Muscle of back (tissue), 3 donors: ENCODE measurements at regions not wholly inside any gene's neighbourhood (a gene's known extent, or its start where the extent isn't known, plus 50 kb on each side); places are given as distances from the start of the nearest gene placed in this dataset.
"Not testable (repeated sequence)": the region's sequence is repeated elsewhere in the genome, so short reads cannot be mapped to it uniquely, and the experiment has no call there.

Source experiments
- DNase-seq, 3 donors: peaks; one replicate each; pipeline versions ENCODE4 v3.0.0 to v3.0.0-alpha.2; 2013

DNA sequence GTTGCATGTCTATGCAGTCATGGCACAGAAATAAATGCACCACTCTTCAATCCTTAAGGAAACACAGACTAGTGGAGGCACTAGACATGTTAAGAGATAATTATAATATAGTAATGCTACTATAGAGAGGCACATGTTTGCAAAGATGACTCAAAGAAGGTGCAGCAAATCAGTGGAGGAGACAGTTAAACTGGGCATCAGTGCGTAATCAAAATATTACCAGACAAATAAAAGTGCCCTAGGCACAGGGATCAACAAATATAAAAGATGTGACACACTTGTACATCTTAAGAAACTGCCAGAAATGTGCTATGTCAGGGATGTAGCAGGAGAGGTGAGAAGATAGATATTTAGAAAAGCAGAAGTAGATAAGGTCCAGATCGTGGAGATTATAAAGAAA lies 642.1 kb downstream of the SLCO4C1 start:
- no peak for DNase-seq

DNA sequence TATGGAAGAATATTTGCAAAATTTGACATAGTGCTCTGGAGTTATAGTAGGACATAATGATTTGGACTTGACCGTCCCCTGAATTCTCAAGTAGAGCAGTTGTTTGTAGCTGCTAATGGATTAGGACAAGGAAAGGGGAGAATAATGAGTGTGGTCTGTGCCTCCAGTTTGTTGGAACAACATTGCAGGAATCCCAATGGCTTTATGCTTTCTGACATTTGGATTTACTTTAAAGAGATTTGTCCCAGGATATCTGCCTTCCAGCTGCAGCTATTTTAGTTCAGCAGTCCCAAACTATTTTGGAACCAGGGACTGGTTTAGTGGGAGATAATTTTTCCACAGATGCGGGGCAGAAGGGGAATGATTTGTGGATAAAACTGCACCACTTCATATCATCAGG lies 648.2 kb downstream of the SLCO4C1 start:
- peak in 2 of 3 donors; percentile 7 to 44 for DNase-seq

DNA sequence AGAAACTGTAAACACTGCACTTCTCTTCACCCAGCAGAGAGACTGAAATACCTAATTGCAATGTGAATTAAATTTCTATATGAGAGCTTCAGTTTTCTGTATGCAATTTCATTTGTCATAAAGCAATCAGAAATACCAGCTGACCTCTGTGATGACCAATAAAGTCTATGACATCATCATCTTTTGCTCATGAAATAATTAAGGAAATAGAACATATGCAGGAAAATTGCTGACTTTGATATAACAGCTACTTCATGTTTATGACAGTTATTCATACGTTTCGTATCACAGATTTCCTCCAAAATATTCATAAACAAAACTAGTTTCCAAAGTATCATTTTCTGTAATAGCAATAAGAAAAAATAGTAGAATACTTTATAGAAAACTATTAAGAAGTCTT lies 652.3 kb downstream of the SLCO4C1 start:
- no peak for DNase-seq

DNA sequence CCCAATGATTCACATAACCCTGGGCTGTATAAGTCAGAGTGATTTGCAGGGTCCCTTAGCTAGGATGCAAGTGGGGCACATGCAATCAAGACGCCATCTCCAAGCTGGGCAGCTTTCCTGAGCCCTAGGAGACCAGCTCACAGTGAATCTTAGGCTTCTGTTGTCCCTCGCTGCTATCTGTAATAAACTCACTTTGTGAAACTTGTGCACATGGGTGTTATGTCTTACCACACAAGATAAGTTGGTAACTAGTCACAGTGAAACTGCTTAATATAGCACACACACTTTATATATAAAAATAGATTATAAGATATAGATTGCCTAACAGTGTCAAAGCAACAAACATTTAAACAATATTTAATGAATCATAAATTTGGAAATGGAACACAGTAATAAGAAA lies 658.5 kb downstream of the SLCO4C1 start:
- no peak for DNase-seq

DNA sequence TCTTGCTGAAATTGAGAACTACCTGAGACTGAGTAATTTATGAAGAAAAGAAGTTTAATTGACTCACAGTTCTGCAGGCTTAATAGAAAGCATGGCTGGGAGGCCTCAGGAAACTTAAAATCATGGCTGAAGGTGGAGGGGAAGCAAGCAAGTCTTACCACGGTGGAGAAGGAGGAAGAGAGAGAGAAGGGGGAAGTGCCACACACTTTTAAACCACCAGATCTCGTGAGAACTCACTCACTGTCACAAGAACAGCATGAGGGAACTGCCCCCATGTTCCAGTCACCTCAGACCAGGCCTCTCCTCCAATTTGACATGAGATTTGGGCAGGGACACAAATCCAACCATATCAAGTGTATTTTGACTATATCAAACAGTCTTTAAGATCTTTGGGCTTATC lies 668.3 kb downstream of the SLCO4C1 start:
- DNase-seq, result not testable (repeated sequence)

DNA sequence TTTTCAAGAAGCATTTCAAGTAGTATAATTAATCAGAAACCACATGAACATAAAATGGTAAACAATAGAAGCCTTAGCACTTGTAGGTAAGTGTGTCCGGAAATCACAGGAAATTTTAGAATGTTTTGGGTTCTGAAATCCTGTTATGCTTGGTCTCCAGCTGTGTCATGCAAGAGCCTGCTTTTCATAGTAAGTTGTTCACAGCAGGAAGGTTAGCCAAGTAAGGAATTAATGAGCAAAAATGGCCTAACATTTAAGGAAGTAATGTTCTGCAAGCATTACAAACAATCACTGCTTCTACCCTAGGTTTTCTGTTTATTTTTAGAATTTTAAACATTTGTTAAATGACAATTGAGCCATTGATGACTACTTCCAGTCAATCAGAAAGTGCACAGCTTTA lies 669.5 kb downstream of the SLCO4C1 start:
- DNase-seq, result no peak

DNA sequence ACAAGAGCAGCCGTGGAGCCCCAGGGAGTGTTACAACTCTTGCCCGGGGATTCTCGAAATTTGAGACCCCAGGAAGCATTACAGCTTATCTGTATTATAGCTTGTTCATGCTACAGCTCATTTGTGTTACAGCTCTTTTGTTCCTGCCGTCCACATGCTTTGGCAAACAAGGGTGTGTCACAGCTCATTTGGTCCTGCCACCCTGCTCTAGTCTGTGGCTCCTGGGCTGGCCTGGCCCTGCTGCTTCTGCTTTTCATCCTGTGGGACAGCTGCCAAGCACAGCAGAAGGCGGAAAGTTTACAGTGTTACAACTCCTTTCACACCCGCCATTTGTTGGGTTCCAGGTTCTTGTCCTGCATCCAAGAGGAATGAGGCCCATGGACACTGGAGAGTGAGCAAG lies 685.0 kb downstream of the SLCO4C1 start:
- no peak for DNase-seq

DNA sequence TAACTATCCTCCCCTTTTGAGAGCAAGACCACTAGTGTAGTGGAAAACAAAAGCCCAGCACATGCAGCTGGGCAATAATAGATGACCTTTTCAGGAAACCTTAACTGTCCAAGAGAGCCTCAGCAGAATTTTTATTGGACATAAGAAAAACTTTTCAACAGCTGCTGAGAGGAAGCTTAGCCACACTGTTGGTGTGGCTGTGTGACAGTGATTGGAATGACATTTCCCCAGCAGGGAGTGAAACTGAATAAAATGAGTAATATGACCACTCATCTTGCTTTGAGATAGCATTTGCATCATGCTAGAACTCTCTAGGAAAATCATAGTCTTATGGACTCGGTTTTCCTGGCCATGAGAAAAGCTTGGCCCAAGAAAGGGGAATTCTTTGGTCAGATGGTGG lies 687.8 kb downstream of the SLCO4C1 start:
- DNase-seq, result no peak

DNA sequence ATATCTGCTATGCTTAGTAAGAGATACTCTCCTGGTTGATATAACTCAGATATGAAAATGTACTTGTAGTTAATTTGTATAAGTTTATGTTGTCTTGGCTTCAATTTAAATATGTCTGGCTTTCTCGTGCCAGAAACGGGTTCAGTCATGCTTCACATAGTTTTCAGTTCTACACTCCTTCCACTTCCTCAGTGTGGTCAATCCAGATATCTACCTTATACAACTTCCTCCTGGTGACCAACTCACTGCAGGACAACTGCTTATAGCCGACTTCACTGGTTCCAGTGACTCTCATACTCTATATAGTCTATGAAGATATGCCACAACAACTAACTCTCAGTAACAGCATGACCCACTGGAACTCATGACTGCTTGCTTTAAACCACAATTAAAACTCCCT lies 690.4 kb downstream of the SLCO4C1 start:
- DNase-seq, result no peak

DNA sequence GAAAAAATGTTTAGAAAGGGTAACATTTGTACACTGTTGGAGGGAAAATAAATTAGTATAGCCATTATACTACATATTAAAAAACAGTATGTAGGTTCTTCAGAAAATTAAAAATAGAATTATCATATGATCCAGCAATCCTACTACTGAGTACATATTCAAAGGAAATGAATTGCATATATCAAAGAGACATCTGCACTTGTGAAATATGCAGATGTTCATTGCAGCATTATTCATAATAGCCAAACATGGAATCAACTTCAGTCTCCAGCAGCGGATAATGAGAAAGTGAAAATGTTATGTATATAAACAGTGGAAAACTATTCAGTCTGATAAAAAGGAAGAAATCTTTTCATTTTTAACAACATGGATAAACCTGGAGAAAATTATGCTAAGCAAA lies 695.5 kb downstream of the SLCO4C1 start:
- no peak for DNase-seq

DNA sequence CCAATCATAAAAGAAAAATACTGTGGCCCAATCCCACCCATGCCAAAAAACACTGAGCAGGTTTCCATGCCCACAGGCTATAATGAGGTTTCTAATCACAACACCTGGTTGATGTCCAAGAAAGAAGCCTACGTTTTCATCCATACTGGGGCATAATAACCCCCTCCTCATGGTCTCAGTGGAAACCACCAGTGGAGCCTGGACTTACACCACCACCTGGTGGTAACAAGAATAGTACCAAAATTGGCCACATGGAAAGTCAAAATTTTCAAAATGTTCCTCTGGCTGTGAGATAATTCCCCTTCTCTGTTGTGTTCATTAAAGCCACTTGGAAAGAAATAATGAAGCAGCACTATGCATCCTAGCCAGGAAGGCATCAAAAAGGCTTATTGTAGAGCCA lies 687.3 kb upstream of the ST8SIA4 start:
- no peak for DNase-seq

DNA sequence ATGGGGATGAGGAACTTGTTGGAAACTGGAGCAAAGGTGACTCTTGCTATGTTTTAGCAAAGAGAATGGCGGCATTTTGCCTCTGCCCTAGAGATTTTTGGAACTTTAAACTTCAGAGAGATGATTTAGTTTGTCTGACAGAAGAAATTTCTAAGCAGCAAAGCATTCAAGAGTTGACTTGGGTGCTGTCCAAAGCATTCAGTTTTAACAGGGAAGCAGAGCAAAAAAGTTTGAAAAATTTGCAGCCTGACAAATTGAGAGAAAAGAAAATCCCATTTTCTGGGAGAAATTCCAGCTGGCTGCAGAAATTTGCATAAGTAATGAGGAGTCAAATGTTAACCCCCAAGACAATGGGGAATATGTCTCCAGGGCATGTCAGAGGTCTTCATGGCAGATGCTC lies 682.3 kb upstream of the ST8SIA4 start:
- peak; percentile 6 to 55 (median 12) for DNase-seq

DNA sequence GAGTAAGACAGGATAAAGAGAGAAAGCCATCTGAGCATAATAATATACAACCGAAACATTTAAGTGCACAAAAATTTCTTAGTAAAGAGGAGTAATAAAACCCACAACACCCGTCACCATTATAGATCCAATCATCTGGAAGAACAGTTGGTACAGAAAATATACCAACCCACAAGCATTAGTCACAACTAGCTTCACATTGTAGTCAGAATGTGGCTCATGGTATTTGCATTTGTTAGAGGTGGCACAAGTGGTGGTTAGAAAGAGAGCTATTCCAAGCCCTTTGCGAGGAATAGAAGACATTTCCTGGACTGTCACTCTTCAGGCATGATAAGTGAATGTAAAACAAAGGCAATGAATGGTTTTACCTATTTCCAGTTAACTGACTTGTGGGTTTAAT lies 677.5 kb upstream of the ST8SIA4 start:
- no peak for DNase-seq

DNA sequence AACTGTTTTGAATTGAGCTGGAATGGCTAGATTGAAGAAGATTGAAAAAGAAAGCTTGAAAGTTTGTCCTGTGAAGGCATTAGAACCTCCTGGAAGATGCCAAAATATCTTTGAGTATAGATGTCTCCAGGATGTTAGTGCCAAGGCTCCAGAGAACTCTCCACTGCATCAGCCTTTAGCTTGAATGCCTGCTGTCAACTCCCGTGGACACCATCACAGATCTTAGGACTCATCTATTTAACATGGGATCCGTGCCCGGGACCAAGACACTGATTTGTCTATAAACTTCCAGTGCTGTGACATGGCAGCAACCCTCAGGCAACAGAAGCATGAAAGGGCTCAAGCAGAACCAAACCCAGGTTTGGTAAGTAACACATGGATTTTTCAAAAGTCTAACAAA lies 670.9 kb upstream of the ST8SIA4 start:
- DNase-seq, result no peak

DNA sequence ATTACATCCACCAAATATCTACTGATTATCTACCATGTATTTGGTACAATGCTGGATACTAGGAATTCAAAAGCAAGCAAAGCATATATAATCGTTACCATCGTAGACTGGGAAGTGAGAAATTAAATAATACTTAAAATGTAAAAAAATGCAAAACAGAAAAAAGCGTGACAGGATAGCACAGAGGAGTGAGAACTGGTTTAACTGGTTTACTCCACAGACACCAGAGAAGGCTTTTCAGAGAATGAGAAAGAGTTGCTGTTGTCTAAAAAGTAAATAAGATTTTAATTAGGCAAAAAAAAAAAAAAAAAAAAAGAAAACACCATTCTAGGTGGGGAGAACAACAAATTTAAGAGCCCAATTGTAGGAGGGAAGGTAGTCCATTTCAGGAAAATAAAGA lies 657.9 kb upstream of the ST8SIA4 start:
- DNase-seq, result no peak

DNA sequence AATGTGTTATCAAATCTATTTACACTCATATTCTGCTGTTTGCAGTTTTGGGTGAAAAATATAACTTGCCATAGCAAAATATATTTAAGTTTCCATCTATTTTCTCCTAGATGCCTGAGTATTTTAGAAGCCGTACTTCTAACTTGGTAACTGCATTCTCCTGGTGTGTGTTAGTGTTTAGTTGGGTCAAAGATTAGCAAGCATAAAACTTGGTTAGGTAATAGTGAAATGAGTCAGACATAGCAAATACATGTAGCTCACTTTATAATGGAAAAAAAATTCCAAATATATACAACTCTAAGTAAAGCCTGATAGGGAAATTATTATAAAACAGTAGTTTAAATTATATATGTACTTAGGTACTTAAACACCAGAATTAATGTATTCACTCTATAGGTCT lies 640.7 kb upstream of the ST8SIA4 start:
- no peak for DNase-seq

DNA sequence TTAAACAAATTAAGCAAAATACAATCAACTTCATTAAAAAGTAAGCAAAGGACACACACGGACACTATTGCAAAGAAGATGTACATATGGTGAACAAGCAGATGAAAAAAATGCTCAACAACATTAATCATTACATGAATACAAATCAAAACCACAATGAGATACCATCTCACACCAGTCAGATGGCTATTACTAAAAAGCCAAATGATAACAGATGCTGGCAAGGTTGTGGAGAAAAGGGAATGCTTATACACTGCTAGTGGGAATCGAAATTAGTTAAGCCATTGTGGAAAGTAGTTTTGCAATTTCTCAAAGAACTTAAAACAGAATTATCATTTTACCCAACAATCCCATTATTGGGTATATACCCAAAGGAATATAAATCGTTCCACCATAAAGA lies 636.2 kb upstream of the ST8SIA4 start:
- DNase-seq, result no peak

DNA sequence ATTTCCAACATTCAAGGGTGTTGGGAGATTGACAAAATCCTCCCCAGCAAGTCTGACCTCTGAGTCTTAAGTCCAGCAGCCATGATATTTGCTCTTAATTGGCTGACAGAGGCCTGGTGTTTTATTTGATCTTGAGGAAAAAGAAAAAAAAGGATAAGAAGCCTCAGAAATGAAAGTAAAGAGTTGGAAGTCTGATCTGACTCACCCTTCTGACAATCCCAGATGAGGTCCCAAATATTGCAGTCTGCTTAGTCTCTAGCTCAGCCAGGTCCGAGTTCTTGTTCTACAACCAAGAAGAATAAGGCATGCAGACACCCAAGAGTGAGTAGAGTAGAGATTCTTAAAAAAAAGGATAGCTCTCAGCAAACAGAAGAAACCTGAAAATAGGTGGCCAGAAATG lies 632.5 kb upstream of the ST8SIA4 start:
- no peak for DNase-seq

DNA sequence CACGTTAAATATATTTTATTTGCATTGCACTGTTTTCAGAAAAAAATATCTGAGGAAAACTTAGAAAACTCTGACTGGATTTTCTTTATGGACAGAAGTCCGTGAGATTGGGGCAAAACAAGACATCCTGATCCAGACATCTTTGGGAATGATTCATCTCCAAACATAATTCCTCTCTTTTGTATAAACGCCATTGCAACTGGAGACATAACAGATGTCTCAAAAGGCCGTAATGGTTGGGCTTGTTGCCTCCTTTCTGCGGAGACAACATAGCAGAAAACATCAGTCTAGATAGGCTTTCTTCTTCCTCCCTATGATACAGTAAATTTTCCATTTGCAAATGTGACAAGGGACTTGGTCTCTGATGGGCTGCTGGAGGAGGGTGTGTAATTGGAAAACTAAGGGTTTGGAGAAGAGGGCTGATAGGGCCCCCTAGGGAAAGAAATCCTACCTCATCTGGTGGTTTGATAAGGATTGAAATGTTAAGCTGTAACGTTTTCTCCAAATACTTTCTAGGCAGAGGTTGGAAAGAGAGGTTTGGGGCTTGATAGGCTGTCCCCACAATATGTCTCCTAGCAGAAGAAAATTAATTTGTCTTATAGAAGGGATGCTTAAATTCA lies 631.5 kb upstream of the ST8SIA4 start:
- DNase-seq, result no peak

DNA sequence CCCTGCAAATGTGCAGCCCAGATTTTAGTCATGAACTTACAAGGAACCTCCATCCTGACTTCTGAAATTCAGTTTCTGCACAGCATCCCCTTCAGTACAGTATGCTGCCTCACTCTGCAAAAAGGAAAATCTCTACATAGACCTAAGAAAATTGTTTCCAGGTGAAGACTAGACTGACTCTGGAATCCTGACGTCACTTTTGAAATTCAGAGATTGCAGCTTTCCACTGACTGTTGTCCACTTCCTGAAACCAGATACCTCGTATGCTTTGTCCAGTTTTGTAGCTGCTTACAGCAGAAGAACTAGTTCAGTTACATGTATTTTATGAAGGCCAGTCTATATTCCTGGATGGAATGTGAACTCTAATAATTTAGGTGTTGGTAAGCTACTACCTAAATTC lies 629.3 kb upstream of the ST8SIA4 start:
- DNase-seq, result peak in 1 of 3 donors; percentile 5

DNA sequence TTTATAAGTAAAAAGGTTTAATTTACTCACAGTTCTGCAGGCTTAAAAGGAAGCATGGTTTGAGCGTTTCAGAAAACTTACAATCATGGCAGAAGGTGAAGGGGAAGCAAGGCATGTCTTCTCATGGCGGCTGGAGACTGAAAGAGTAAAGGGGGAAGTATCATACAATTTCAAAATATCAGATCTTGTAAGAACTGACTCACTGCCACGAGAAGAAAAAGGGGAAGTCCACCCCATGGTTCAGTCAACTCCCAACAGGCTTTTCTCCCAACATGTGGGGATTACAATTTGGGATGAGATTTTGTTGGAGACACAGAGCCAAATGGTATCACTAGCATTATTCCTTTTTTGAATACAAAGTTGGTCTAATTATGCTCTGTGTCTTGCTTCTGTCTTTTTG lies 627.9 kb upstream of the ST8SIA4 start:
- DNase-seq, result no peak

DNA sequence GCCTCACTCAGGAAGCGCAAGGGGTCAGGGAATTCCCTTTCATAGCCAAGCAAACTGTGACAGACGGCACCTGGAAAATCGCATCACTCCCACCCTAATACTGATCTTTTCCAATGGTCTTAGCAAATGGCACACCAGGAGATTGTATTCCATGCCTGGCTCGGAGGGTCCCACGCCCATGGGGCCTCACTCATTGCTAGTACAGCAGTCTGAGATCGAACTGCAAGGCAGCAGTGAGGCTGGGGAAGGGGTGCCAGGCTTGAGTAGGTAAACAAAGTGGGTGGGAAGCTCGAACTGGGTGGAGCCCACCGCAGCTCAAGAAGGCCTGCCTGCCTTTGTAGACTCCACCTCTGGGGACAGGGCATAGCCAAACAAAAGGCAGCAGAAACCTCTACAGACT lies 626.0 kb upstream of the ST8SIA4 start:
- not testable (repeated sequence) for DNase-seq

DNA sequence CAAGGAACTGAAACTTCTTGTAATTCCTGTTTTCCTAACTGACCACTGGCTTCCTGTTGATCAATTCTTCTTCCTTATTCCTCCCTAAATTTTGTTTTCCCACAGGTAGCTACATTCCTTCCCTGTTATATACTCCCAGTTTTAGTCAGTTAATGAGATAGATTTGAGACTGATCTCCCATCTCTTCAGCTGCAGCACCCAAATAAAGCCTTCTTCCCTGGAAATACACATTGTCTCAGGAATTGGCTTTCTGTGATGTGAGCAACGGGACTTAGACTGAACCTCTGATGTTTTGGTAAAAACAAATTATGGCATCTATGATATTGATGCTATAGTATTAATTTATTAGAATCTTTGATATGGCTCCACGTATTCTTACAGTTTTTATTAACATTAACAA lies 617.3 kb upstream of the ST8SIA4 start:
- no peak for DNase-seq

DNA sequence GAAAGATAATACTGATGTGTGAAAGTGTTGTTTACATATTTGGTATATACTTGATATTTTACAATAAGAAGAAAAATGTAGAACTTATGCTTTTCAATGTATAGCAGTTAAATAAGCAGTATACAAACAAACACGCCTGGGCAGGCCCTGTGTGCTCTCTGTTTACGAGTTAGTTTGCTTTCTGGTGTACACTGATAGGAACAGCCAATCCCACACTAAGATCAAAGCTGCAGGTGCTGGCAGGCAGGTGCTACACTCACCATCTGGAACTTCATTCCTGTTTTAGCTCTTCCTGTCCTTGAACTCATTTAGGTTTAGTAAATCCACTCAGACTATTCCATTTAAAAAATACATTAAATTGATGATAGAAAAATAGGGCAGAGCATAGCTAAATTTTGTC lies 614.7 kb upstream of the ST8SIA4 start:
- DNase-seq, result no peak

DNA sequence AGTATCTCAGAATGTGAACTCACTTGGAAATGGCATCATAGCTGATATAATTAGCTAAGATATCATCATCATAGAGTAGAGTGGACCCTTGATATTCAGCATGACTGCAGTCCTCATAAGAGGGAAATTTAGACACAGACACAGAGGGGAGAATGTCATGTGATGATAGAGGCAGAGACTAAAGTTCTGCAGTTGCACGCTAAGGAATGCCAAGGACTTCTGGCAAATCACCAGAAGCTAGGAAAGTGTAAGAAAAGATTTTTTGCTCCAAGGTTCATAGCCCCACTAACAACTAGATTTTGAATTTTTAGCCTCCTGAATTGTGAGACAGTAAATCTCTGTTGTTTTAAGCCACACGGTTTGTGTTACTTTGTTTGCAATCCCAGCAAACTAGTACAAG lies 612.6 kb upstream of the ST8SIA4 start:
- peak in 2 of 3 donors; percentile 10 to 14 for DNase-seq
